Kidney tubule cell (primary cell): ENCODE measurements at regions not wholly inside any gene's neighbourhood (a gene's known extent, or its start where the extent isn't known, plus 50 kb on each side); places are given as distances from the start of the nearest gene placed in this dataset.
A peak's percentile ranks its signal among the peaks of the same experiment; 100 is the strongest.

ENCODE experiments used
- DNase-seq: peaks from one replicate; pipeline ENCODE4 v3.0.0-alpha.2; 2018; ENCODE audit warnings: low spot score

DNA sequence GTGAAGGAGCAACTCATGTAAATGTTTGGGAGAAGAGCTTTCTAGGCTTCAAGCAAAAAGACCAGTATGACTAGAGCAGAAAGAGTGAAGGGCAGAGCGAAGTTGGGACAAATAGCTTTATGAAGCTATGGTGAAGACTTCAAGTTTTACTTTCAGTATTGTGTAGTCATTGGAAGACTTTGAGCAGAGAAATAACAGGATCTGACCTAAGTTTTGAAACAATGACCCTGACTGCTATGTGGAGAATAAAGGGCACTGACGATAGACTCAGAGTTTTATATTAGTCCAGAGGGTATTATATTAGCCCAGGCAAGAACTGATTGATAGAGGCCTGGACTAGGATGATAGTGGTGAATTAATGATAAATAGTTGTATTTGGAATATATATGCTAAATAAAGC lies 187.3 kb downstream of the KTN1 start:
- DNase-seq: no peak

DNA sequence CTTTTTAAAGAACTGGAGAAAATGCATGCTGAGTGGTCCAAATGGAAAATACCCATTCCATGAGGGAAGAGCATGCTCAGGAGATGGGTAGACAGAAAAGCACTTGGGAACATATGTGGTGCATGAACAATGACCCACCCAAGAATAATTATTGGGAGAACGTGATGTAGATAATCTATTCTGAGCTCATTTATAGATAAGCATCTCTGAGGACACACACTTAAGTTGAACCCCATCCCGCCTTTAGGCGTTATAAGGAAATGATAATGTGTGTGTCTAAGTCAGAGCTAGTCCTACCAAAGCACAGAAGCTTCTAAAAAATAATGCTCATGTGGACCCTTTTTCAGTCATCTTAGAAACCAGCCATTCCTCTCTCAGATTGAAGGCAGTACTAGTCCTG lies 189.9 kb downstream of the KTN1 start:
- no peak for DNase-seq

GRCh38 chr14:55771242-55771981 lies 191.4 kb downstream of the KTN1 start:
- DNase-seq: no peak

- peak; percentile 35 for DNase-seq
These were observed 192.5 kb downstream of the KTN1 start for GRCh38 chr14:55772486-55772885.

GRCh38 chr14:55773312-55773711 lies 193.3 kb downstream of the KTN1 start:
- no peak for DNase-seq

GRCh38 chr14:55773984-55774545 lies 194.1 kb downstream of the KTN1 start:
- DNase-seq: peak; percentile 17

- DNase-seq: no peak
These were observed 197.9 kb downstream of the KTN1 start for GRCh38 chr14:55777877-55778276.

- peak; percentile 91 for DNase-seq
These were observed 200.3 kb downstream of the KTN1 start for GRCh38 chr14:55780156-55780946.

DNA sequence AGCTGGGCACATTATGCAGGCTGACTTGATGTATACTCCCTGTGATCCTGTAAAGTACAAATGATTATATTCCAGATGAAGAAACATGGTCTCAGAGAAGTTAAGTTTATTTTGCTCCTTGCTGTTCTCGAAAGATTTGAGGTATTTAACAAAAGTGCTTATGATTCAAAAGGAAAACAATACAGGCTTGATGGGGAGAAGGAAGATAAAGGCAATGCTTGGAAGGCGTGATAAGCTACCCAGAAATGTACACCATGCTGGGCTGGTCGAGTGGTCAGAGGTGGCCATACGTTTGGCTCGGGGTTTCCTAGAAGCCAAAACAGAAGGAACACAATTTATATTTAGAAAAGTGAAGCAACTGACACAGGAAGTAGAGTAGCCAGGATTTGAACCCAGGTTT lies 201.0 kb downstream of the KTN1 start:
- no peak for DNase-seq

DNA sequence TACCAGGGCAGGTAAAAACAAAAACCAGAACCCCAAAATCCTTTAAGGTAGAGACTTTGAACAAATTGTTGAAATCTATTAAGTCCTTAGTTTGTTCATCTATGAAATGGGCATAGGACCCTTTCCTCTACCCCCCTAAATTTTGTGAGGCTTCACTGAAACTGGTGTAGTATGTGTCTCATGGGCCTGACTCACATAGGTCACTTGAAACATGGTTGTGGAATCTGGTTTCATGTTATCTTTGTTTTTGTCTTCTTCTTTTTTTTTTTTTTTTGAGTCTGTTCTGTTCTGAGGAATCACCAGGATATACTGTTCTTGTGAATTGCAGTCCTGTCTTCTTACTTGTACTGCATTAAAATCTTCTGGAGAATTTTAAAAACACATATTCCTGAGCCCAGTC lies 202.2 kb downstream of the KTN1 start:
- DNase-seq: peak; percentile 22

DNA sequence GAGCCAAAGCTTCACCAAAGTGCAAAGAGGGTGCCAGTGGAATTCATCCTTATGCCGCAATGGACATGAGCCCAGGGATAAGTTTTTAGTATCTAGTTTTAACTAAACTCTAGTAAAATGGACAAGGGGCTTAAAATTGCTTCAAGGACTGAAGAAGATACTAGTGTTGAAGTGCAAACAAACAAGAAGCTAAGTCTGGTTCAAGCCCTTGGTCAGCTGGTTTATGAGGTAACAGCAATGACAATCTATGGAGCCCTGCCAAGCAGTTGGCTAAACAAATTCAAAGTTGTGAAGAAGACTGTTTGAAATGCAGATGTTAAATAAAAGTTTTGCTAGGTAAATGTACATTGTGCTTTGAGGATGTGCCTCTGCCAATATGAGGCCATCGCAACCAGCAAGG lies 209.4 kb downstream of the KTN1 start:
- DNase-seq: no peak

DNA sequence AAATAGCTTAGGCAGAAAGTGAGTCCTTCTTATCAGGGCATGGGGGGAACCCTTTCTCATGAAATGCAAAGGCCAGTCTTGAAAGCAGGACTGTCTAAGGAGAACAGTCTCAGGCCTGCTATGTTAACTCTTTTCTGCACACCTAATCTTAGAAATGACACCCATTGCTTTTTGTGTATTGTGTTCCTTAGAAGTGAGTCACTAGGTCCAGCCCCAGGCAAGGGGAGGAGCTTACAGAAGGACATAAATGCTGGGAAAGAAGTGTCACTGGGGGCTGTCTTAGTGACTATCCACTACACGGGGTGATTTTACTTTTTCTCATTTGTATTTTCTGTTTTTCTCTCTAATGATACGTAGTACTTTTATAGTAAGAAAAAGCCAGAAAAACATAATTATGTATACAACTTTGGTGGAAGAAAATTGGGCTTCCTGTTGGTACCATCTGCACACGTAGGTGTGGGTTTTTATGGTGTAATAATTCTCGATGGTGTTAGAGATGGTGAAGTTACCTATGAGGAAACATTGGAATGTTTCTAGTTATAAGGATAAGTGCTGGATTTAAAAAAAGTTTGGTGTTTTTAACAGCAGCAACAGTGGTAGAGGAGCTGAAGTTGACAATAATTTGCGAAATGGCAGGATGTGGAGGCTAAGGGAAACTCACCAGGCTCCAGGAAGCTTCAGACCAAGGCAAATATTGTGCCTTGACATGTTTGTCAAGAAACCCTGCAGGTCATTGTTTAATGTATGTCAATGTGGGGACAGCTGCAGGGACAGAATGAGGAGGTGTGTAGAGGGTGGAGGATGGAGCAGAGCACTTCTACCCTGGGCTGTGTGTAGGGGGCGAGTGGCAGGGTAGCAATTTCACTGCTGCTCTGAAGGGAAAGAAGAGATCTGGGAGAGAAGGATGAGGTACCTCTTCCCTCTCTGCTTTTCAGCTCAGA lies 214.9 kb downstream of the KTN1 start:
- peak; percentile 68 for DNase-seq

DNA sequence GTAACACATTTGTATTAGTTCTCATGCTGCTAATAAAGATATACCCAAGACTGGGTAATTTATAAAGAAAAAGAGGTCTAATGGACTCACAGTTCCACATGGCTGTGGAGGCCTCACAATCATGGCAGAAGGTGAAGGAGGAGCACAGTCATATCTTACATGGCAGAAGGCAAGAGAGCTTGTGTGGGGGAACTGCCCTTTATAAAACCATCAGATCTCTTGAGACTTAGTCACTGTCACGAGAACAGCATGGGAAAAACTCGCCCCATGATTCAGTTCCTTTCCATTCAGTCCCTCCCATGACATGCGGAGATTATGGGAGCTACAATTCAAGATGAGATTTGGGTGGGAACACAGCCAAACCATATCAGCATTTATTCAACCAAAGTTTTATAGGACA lies 216.5 kb downstream of the KTN1 start:
- DNase-seq: peak; percentile 15

- DNase-seq: no peak
These were observed 218.4 kb downstream of the KTN1 start for GRCh38 chr14:55798406-55798805.

DNA sequence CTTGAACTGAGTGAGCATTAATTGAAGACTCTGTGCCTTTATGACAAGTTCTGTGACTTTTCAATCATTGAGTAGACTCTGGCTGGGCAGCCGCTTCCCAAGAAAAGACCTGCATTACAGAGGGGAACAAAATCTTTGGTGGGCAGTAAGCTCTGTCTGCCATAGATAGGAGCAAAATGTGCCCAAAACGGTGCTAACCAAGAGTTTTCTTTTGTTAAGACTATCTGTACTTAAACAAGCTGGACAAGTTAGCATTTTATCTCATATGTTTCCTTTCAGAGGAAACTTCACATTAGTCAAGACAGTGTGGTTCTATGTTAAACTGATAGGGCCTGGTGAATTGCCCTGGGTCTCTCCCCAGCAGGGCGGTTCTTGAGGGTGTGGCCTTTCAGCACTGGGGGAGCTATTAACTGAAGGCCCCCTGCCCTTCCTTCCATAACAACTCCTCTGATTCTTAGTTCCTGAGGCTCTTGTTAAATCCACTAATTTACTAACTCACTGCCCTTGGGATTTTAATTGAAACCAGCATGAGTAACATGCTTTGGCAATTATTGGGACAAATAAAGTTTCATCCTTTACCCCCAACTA lies 219.6 kb downstream of the KTN1 start:
- DNase-seq: no peak

GRCh38 chr14:55800156-55800785 lies 220.3 kb downstream of the KTN1 start:
- DNase-seq: no peak

GRCh38 chr14:55801121-55801520 lies 221.1 kb downstream of the KTN1 start:
- no peak for DNase-seq

- peak; percentile 94 for DNase-seq
These were observed 223.2 kb downstream of the KTN1 start for GRCh38 chr14:55802986-55803872.

DNA sequence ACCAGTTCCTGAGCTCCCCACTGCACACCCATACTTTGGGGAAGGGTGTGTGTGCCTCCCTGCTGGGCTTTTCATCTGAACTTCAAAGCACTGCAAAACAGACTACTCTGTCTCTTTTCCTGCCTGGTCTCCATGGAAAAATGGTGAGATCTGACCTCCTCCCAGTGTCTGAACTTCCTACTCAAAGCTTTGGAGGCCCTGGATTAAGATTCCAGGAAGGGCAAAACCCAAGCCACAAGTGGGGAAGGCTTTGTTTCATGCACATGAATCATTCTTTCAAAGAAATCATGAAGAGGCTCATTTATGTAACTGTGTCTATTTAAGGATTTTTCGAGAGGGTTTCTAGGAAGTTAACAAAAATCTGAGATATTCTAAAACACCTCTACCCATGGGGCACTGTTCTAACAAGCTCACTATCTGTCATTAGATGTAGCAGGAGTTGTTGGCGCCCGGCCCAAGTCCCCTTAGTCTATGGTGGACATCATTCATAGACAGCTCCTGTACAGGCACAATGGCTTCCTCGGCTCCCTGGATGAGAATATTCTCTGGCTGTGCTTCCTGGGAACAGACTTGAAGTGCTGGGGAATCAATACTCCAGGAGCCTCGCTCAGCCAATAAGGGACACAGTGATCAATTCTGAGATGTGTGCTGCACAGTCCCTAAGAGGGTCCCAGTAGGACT lies 224.0 kb downstream of the KTN1 start:
- peak; percentile 29 for DNase-seq

DNA sequence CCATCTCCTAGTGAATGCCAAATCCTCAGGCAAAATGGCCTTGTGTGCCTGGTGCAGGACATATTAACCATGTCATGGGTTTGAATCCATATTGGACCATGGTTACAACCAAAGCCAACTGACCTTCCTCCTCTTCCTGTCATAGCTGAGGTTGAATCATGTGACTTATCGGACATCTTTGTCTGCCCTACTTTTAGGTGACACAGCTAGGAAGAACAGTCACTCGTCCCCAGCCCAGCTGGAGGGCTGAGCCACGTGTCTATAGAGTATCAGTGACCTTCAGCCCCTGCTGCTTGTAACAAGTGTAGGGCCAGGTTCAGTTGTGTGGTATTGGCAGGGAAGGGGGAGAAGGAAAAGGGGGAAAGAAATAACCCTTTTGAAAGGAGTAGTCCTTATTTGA lies 225.2 kb downstream of the KTN1 start:
- DNase-seq: no peak
